Tibial nerve (tissue), 4 donors: ENCODE measurements at regions not wholly inside any gene's neighbourhood (a gene's known extent, or its start where the extent isn't known, plus 50 kb on each side); places are given as distances from the start of the nearest gene placed in this dataset.

Experiments used
- DNase-seq, 2 donors: peaks; one replicate each; pipeline ENCODE4 v3.0.0-alpha.2; 2019; ENCODE audit warnings: low spot score in 2 of 2
- H3K27ac ChIP-seq, 4 donors: fragments of 200-600 bp; sonication (generic) in 3 of 4; one replicate each; pipeline ENCODE4 v1.5.1; 2017 to 2019; ENCODE audit warnings: mild to moderate bottlenecking in 1 of 4
- H3K27me3 ChIP-seq, 2 donors: fragments of 200-600 bp; sonication (generic) in 1 of 2; one replicate each; pipeline versions ENCODE4 v1.5.1 to v1.6.0; 2017 to 2019
- H3K36me3 ChIP-seq, 3 donors: fragments of 200-600 bp; sonication (generic); one replicate each; pipeline ENCODE4 v1.5.1; 2018 to 2019
- H3K4me1 ChIP-seq, 4 donors: fragments of 200-600 bp; sonication (generic) in 3 of 4; one replicate each; pipeline ENCODE4 v1.5.1; 2017 to 2019
- H3K4me3 ChIP-seq, 4 donors: fragments of 200-600 bp; sonication (generic) in 3 of 4; one replicate each; pipeline ENCODE4 v1.5.1; 2017 to 2019; ENCODE audit warnings: mild to moderate bottlenecking in 1 of 4, moderate library complexity in 1 of 4
- H3K9me3 ChIP-seq, 4 donors: fragments of 200-600 bp; sonication (generic) in 3 of 4; one replicate each; pipeline ENCODE4 v1.5.1; 2017 to 2019
- EP300 ChIP-seq, 2 donors: sonication (generic); formaldehyde crosslinking; IDR thresholded peaks; one replicate each; pipeline ENCODE4 v1.6.1; 2017; ENCODE audit warnings: antibody characterized with exemption in 2 of 2, mild to moderate bottlenecking in 1 of 2
- POLR2A ChIP-seq, 2 donors: fragments of 450-650 bp; IDR thresholded peaks; one replicate each; pipeline ENCODE4 v1.6.1; 2017; ENCODE audit warnings: antibody characterized with exemption in 2 of 2, mild to moderate bottlenecking in 2 of 2, moderate library complexity in 2 of 2
- WGBS, 2 donors: methylation state at CpG; one replicate each; pipeline ENCODE4 v1.1.5; 2018; 5-methylcytosine and 5-hydroxymethylcytosine counted together
- TF ChIP-seq, protein P1 (sequence below), 5 experiments: fragments of 200-600 bp in 3 of 5; fragments of 450-650 bp in 2 of 5; sonication (generic) in 3 of 5; IDR thresholded peaks; one replicate each; pipeline ENCODE4 v1.5.1; 2016 to 2019; ENCODE audit warnings: antibody characterized with exemption in 5 of 5, mild to moderate bottlenecking in 3 of 5, moderate library complexity in 2 of 5

- no peak for DNase-seq
- WGBS, 2 donors = 88 to 94% methylated on average over 2 of the region's 2 CpGs
- no peaks in the 10 kb centered on the region for H3K36me3 ChIP-seq
- H3K4me3 ChIP-seq = no peak overlapping the region
- TF ChIP-seq, protein P1, sequence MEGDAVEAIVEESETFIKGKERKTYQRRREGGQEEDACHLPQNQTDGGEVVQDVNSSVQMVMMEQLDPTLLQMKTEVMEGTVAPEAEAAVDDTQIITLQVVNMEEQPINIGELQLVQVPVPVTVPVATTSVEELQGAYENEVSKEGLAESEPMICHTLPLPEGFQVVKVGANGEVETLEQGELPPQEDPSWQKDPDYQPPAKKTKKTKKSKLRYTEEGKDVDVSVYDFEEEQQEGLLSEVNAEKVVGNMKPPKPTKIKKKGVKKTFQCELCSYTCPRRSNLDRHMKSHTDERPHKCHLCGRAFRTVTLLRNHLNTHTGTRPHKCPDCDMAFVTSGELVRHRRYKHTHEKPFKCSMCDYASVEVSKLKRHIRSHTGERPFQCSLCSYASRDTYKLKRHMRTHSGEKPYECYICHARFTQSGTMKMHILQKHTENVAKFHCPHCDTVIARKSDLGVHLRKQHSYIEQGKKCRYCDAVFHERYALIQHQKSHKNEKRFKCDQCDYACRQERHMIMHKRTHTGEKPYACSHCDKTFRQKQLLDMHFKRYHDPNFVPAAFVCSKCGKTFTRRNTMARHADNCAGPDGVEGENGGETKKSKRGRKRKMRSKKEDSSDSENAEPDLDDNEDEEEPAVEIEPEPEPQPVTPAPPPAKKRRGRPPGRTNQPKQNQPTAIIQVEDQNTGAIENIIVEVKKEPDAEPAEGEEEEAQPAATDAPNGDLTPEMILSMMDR (IDR thresholded peaks at IDR 0.05) = no peak
- no peak for TF ChIP-seq EP300 (IDR thresholded peaks at IDR 0.05)
- no peak for TF ChIP-seq POLR2A (IDR thresholded peaks at IDR 0.05)
- H3K27me3 ChIP-seq = no peaks in the 10 kb centered on the region
- H3K27ac ChIP-seq = no peak overlapping the region
- peaks cover 0 to 7% (median 0%) of the 10 kb centered on the region in 4 donors for H3K4me1 ChIP-seq
- no peaks in the 10 kb centered on the region for H3K9me3 ChIP-seq
Measured at GRCh38 chr20:1758765-1759164, 101.2 kb upstream of the SIRPG start.

- Histone ChIP-seq H3K27me3 (no peaks in the 10 kb centered on the region), H3K4me3 (no peak overlapping the region), H3K27ac (peak overlapping the region in 3 of 4 donors; percentile 42 to 62 (median 45)), H3K36me3 (no peaks in the 10 kb centered on the region), H3K9me3 (no peaks in the 10 kb centered on the region), H3K4me1 (peaks cover 0 to 7% (median 0%) of the 10 kb centered on the region in 4 donors)
- no peak for DNase-seq
- 46 to 54% methylated on average over 5 of the region's 5 CpGs for WGBS, 2 donors
- TF ChIP-seq POLR2A (IDR thresholded peaks at IDR 0.05) = no peak
- TF ChIP-seq, protein P1 (IDR thresholded peaks at IDR 0.05) = no peak
- no peak for TF ChIP-seq EP300 (IDR thresholded peaks at IDR 0.05)
Measured at GRCh38 chr20:1757606-1758512, 100.3 kb upstream of the SIRPG start.

GRCh38 chr20:1757072-1757471, 99.5 kb upstream of the SIRPG start:
- Histone ChIP-seq H3K36me3 (no peaks in the 10 kb centered on the region), H3K27me3 (no peaks in the 10 kb centered on the region), H3K4me1 (peaks cover 0 to 7% (median 0%) of the 10 kb centered on the region in 4 donors), H3K4me3 (no peak overlapping the region), H3K27ac (peak overlapping the region in 3 of 4 donors; percentile 42 to 62 (median 45)), H3K9me3 (no peaks in the 10 kb centered on the region)
- TF ChIP-seq EP300 (IDR thresholded peaks at IDR 0.05) (no peak), POLR2A (IDR thresholded peaks at IDR 0.05) (no peak)
- TF ChIP-seq, protein P1 (IDR thresholded peaks at IDR 0.05) = no peak
- DNase-seq = no peak

- Histone ChIP-seq H3K27ac (no peak overlapping the region), H3K4me3 (no peak overlapping the region), H3K27me3 (no peaks in the 10 kb centered on the region), H3K4me1 (peaks cover 0 to 7% (median 0%) of the 10 kb centered on the region in 4 donors), H3K36me3 (no peaks in the 10 kb centered on the region), H3K9me3 (no peaks in the 10 kb centered on the region)
- no peak for DNase-seq
- TF ChIP-seq POLR2A (IDR thresholded peaks at IDR 0.05) (no peak), EP300 (IDR thresholded peaks at IDR 0.05) (no peak)
- TF ChIP-seq, protein P1 (IDR thresholded peaks at IDR 0.05) = no peak
- 89 to 91% methylated on average over 4 of the region's 4 CpGs for WGBS, 2 donors
Measured at GRCh38 chr20:1754749-1755148, 97.2 kb upstream of the SIRPG start.

DNA sequence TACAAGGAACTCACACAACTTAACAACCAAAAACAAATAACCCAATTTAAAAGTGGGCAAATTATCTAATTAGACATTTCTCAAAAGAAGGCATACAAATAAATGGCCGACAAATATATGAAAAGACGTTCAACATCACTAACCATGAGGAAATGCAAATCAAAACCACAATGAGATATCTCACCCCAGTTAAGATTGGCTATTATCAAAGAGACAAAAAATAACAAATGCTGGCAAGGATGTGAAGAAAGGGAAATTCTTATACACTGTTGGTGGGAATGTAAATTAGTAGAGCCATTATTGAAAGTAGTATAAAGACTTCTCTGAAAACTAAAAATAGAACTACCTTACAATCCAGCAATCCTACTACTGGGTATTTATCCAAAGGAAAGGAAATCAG, 96.7 kb upstream of the SIRPG start:
- Histone ChIP-seq H3K27me3 (no peaks in the 10 kb centered on the region), H3K4me1 (peaks cover 0 to 7% (median 0%) of the 10 kb centered on the region in 4 donors), H3K27ac (no peak overlapping the region), H3K4me3 (no peak overlapping the region), H3K36me3 (no peaks in the 10 kb centered on the region), H3K9me3 (no peaks in the 10 kb centered on the region)
- no peak for DNase-seq
- no peak for TF ChIP-seq POLR2A (IDR thresholded peaks at IDR 0.05)
- TF ChIP-seq, protein P1 (IDR thresholded peaks at IDR 0.05) = no peak
- no peak for TF ChIP-seq EP300 (IDR thresholded peaks at IDR 0.05)
- 64 to 69% methylated on average over 2 of the region's 2 CpGs for WGBS, 2 donors
